HCT116 (cell line): ENCODE measurements at regions not wholly inside any gene's neighbourhood (a gene's known extent, or its start where the extent isn't known, plus 50 kb on each side); places are given as distances from the start of the nearest gene placed in this dataset.

Experiments
- ATAC-seq: fragments of 200-7000 bp; cut with Tn5 transposase; 2 replicates; pipeline ENCODE4 v1.9.1; 2020; ENCODE audit warnings: mild to moderate bottlenecking, moderate library complexity
- BruUV-seq: library from RNA; stranded (reverse); fragments of 400-500 nt; replicated peaks from 2 replicates; lab custom pipeline; 2021; lab: Mats Ljungman, UMichigan
- CTCF ChIA-PET: fragments of 300-600 bp; sonication (Branson Sonifier 250); formaldehyde crosslinking; loops from one replicate; lab custom pipeline; 2021; ENCODE audit warnings: antibody characterized with exemption; lab: Charles Lee
- POLR2A ChIA-PET: fragments of 300-600, 350-600 bp; sonication (Branson Sonifier 250); formaldehyde crosslinking; loops from one replicate; lab custom pipeline; 2021; ENCODE audit warnings: antibody characterized with exemption; lab: Charles Lee
- RAD21 ChIA-PET, 2 experiments: fragments of 300-600 bp; sonication (Branson Sonifier 250); formaldehyde crosslinking; loops; one replicate each; lab custom pipeline; 2023; ENCODE audit warnings: low total read pairs in 2 of 2; ENCODE audit not compliant: uncharacterized antibody in 2 of 2, unreplicated experiment in 2 of 2, low non-redundant PET in 1 of 2; lab: Charles Lee
- DNase-seq: peaks from one replicate; pipeline ENCODE4 v3.0.0-alpha.2; 2010; ENCODE audit warnings: low read depth, low spot score
- H2AFZ ChIP-seq: fragments of 200-600 bp; shearing (Covaris generic), sonication (generic); 2 replicates; pipeline ENCODE4 v1.6.1; 2017; ENCODE audit warnings: low read depth, mixed run types, mixed read lengths, antibody characterized with exemption, low read length; ENCODE audit not compliant: poor library complexity, severe bottlenecking
- H3K27ac ChIP-seq: 2 replicates; pipeline ENCODE4 v1.5.1; 2012; ENCODE audit warnings: low read depth, low read length
- H3K27me3 ChIP-seq: fragments of 200-600 bp; sonication (generic); 2 replicates; pipeline ENCODE4 v1.6.1; 2016; ENCODE audit warnings: mixed run types, low read length, mixed read lengths; ENCODE audit not compliant: insufficient read depth
- H3K36me3 ChIP-seq, 2 experiments: fragments of 200-500 bp in 1 of 2; fragments of 200-600 bp in 1 of 2; sonication (Bioruptor generic) in 1 of 2; sonication (generic) in 1 of 2; 2 replicates each; pipeline versions ENCODE4 v1.5.1 to v1.6.1; 2014 to 2016; ENCODE audit warnings: low read length in 2 of 2, inconsistent platforms in 1 of 2, mixed read lengths in 1 of 2, mixed run types in 1 of 2; ENCODE audit not compliant: insufficient read depth in 2 of 2, control insufficient read depth in 1 of 2
- H3K4me1 ChIP-seq, 2 experiments: fragments of 200-600 bp in 1 of 2; sonication (generic) in 1 of 2; 2 replicates each; pipeline versions ENCODE4 v1.5.1 to v1.6.1; 2012 to 2017; ENCODE audit warnings: low read length in 2 of 2, inconsistent platforms in 1 of 2, mild to moderate bottlenecking in 1 of 2, mixed read lengths in 1 of 2, mixed run types in 1 of 2, moderate library complexity in 1 of 2; ENCODE audit not compliant: insufficient read depth in 2 of 2, control insufficient read depth in 1 of 2
- H3K4me2 ChIP-seq: fragments of 200-600 bp; sonication (generic); 2 replicates; pipeline ENCODE4 v1.6.1; 2017; ENCODE audit warnings: mixed run types, low read length, mixed read lengths
- H3K4me3 ChIP-seq, 2 experiments: fragments of 200-600 bp in 1 of 2; sonication (generic) in 1 of 2; replicated peaks in 1 of 2; 2 replicates each; pipeline ENCODE4 v1.5.1; 2011 to 2016; ENCODE audit warnings: low read length in 2 of 2, control low read depth in 1 of 2, low read depth in 1 of 2, mild to moderate bottlenecking in 1 of 2, mixed read lengths in 1 of 2, mixed run types in 1 of 2
- H3K79me2 ChIP-seq: fragments of 200-600 bp; sonication (generic); 2 replicates; pipeline ENCODE4 v1.6.1; 2017; ENCODE audit warnings: mild to moderate bottlenecking, mixed run types, low read length, moderate library complexity, mixed read lengths; ENCODE audit not compliant: insufficient read depth
- H3K9ac ChIP-seq: fragments of 200-600 bp; sonication (generic); 2 replicates; pipeline ENCODE4 v1.6.1; 2016; ENCODE audit warnings: low read length, mixed read lengths
- H3K9me2 ChIP-seq: fragments of 200-600 bp; sonication (generic), shearing (Covaris generic); 2 replicates; pipeline ENCODE4 v1.6.1; 2017; ENCODE audit warnings: mixed run types, mild to moderate bottlenecking, moderate library complexity; ENCODE audit not compliant: insufficient read depth
- H3K9me3 ChIP-seq, 2 experiments: fragments of 200-500 bp in 1 of 2; fragments of 200-600 bp in 1 of 2; sonication (Bioruptor generic) in 1 of 2; sonication (generic) in 1 of 2; 2 replicates each; pipeline ENCODE4 v1.6.1; 2014 to 2017; ENCODE audit warnings: low read length in 2 of 2, mixed read lengths in 2 of 2, inconsistent platforms in 1 of 2, low read depth in 1 of 2, mild to moderate bottlenecking in 1 of 2, mixed run types in 1 of 2, moderate library complexity in 1 of 2; ENCODE audit not compliant: control insufficient read depth in 1 of 2, insufficient read depth in 1 of 2
- H4K20me1 ChIP-seq: fragments of 200-600 bp; sonication (generic), shearing (Covaris generic); 2 replicates; pipeline ENCODE4 v1.6.1; 2017; ENCODE audit warnings: mixed run types, mild to moderate bottlenecking, moderate library complexity; ENCODE audit not compliant: insufficient read depth
- CBX3 ChIP-seq: IDR thresholded peaks from 2 replicates; pipeline ENCODE4 v1.6.1; 2012; ENCODE audit warnings: low read depth
- CEBPB ChIP-seq: IDR thresholded peaks from 2 replicates; pipeline ENCODE4 v1.6.1; 2012; ENCODE audit warnings: low read depth
- EZH2 ChIP-seq: fragments of 200-600 bp; sonication (generic); IDR thresholded peaks from 2 replicates; pipeline ENCODE4 v1.6.1; 2017; ENCODE audit warnings: antibody characterized with exemption, mixed run types
- EZH2phosphoT487 ChIP-seq: fragments of 200-600 bp; IDR thresholded peaks from 2 replicates; pipeline ENCODE4 v1.6.1; 2018; ENCODE audit warnings: antibody characterized with exemption, borderline replicate concordance
- JUND ChIP-seq: IDR thresholded peaks from 2 replicates; pipeline ENCODE4 v1.6.1; 2012
- POLR2A ChIP-seq: IDR thresholded peaks from 2 replicates; pipeline ENCODE4 v1.7.0; 2011; ENCODE audit warnings: borderline replicate concordance; ENCODE audit not compliant: insufficient read depth, insufficient read length; ENCODE audit errors: extremely low read depth
- SIN3A ChIP-seq: IDR thresholded peaks from 2 replicates; pipeline ENCODE4 v1.6.1; 2012; ENCODE audit warnings: low read depth
- SP1 ChIP-seq: IDR thresholded peaks from 2 replicates; pipeline ENCODE4 v1.6.1; 2012; ENCODE audit warnings: low read depth
- ZFX ChIP-seq: fragments of 450-650 bp; IDR thresholded peaks from 2 replicates; pipeline ENCODE4 v1.6.1; 2017
- intact Hi-C: fragments of 100-400 bp; cut with micrococcal nuclease; formaldehyde crosslinking; loops from 2 replicates; pipeline ENCODE4 v1.10.0; 2022
- TF ChIP-seq, protein P1 (sequence below): IDR thresholded peaks from 2 replicates; pipeline ENCODE4 v1.6.1; 2012
- TF ChIP-seq, protein P2 (sequence below): IDR thresholded peaks from 2 replicates; pipeline ENCODE4 v1.6.1; 2011; ENCODE audit warnings: mild to moderate bottlenecking, low read length, moderate library complexity; ENCODE audit not compliant: insufficient replicate concordance; ENCODE audit errors: extremely low read depth
- TF ChIP-seq, protein P3 (sequence below): IDR thresholded peaks from 2 replicates; pipeline ENCODE4 v1.6.1; 2012; ENCODE audit warnings: low read depth

DNA sequence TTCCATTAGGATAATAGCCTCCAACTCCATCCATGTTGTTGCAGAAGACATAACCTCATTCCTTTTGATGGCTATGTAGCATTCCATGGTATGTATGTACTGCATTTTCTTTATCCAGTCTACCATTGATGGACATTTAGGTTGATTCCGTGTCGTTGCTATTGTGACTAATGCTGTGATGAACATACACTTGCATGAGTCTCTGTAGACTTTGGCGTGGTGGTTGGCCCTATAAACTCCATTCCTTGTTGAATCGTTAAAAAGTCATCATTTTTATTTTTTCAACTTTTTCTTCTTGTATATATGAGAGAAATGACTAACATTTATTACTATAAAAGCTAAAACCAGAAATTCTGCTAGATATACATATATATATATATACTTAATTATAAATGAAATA, 1491.9 kb upstream of the CDH6 start:
- no peaks in the 10 kb centered on the region for H3K36me3 ChIP-seq
- no peak overlapping the region for H3K27ac ChIP-seq
- H3K27me3 ChIP-seq = no peaks in the 10 kb centered on the region
- no peak overlapping the region for H3K9ac ChIP-seq
- TF ChIP-seq, protein P1, sequence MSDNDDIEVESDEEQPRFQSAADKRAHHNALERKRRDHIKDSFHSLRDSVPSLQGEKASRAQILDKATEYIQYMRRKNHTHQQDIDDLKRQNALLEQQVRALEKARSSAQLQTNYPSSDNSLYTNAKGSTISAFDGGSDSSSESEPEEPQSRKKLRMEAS = no peak
- TF ChIP-seq EZH2 (no peak), CEBPB (no peak), CBX3 (no peak), POLR2A (no peak), SP1 (no peak)
- TF ChIP-seq, protein P2, sequence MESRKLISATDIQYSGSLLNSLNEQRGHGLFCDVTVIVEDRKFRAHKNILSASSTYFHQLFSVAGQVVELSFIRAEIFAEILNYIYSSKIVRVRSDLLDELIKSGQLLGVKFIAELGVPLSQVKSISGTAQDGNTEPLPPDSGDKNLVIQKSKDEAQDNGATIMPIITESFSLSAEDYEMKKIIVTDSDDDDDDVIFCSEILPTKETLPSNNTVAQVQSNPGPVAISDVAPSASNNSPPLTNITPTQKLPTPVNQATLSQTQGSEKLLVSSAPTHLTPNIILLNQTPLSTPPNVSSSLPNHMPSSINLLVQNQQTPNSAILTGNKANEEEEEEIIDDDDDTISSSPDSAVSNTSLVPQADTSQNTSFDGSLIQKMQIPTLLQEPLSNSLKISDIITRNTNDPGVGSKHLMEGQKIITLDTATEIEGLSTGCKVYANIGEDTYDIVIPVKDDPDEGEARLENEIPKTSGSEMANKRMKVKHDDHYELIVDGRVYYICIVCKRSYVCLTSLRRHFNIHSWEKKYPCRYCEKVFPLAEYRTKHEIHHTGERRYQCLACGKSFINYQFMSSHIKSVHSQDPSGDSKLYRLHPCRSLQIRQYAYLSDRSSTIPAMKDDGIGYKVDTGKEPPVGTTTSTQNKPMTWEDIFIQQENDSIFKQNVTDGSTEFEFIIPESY = no peak
- no peak overlapping the region for H3K4me2 ChIP-seq
- H3K79me2 ChIP-seq = no peaks in the 10 kb centered on the region
- H2AFZ ChIP-seq = no peak overlapping the region
- ChIA-PET CTCF (no interaction called here), POLR2A (no interaction called here), RAD21 (no interaction called here)
- intact Hi-C loops = no loop called here
- H3K4me3 ChIP-seq = no peak overlapping the region
- peaks cover 12 to 26% of the 10 kb centered on the region in 2 experiments; a peak in 2 of 4 replicates for H3K9me3 ChIP-seq
- no peaks in the 10 kb centered on the region for H3K4me1 ChIP-seq
- no peaks in the 10 kb centered on the region for H4K20me1 ChIP-seq
- H3K9me2 ChIP-seq = no peaks in the 10 kb centered on the region
- DNase-seq = no peak
- ATAC-seq = no peak
- no TSS peak for BruUV-seq

DNA sequence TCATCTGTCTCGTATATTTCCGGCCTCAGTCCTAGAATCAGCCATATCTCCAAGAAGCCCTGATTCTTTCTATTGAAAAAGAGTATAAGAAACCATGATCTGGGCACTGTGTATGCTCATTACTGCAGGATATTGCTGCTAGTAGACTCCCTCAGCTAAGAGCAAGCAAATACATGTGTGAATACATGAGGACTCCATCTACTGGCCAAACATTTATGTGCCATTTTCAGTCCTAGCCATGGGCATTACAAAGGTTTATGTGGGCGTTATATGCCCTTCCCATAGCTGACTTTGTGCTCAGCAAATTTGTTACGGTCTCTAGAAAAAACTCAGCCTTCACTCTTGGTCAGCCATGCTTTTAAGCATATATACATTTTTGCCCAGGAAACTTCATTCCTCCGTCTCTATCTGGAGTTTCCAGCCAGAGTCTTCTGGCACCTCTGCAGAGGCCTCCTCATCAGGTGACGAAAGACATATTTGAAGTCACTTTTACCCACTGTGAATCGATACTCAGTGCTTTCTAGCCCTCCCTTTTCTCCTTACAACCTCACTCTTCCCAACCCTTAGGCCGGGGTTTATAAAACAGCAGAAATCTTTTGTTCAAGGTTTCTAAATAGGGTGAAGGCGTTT, 1495.6 kb upstream of the CDH6 start:
- no peak overlapping the region for H3K4me2 ChIP-seq
- no peaks in the 10 kb centered on the region for H3K9me2 ChIP-seq
- ChIA-PET CTCF (no interaction called here), POLR2A (no interaction called here), RAD21 (no interaction called here)
- ATAC-seq (no peak), DNase-seq (no peak)
- H4K20me1 ChIP-seq = no peaks in the 10 kb centered on the region
- BruUV-seq = no TSS peak
- no peaks in the 10 kb centered on the region for H3K4me1 ChIP-seq
- peaks cover 8 to 25% of the 10 kb centered on the region in 2 experiments; a peak in 2 of 4 replicates for H3K9me3 ChIP-seq
- H3K9ac ChIP-seq = no peak overlapping the region
- no peak overlapping the region for H3K27ac ChIP-seq
- no peaks in the 10 kb centered on the region for H3K36me3 ChIP-seq
- intact Hi-C loops = no loop called here
- H2AFZ ChIP-seq = no peak overlapping the region
- no peak overlapping the region for H3K4me3 ChIP-seq
- no peaks in the 10 kb centered on the region for H3K27me3 ChIP-seq
- H3K79me2 ChIP-seq = no peaks in the 10 kb centered on the region
- TF ChIP-seq SIN3A (no peak), ZFX (no peak), JUND (no peak), CEBPB (no peak), EZH2phosphoT487 (no peak)
- TF ChIP-seq, protein P2 = no peak
- TF ChIP-seq, protein P1 = no peak
- TF ChIP-seq, protein P3, sequence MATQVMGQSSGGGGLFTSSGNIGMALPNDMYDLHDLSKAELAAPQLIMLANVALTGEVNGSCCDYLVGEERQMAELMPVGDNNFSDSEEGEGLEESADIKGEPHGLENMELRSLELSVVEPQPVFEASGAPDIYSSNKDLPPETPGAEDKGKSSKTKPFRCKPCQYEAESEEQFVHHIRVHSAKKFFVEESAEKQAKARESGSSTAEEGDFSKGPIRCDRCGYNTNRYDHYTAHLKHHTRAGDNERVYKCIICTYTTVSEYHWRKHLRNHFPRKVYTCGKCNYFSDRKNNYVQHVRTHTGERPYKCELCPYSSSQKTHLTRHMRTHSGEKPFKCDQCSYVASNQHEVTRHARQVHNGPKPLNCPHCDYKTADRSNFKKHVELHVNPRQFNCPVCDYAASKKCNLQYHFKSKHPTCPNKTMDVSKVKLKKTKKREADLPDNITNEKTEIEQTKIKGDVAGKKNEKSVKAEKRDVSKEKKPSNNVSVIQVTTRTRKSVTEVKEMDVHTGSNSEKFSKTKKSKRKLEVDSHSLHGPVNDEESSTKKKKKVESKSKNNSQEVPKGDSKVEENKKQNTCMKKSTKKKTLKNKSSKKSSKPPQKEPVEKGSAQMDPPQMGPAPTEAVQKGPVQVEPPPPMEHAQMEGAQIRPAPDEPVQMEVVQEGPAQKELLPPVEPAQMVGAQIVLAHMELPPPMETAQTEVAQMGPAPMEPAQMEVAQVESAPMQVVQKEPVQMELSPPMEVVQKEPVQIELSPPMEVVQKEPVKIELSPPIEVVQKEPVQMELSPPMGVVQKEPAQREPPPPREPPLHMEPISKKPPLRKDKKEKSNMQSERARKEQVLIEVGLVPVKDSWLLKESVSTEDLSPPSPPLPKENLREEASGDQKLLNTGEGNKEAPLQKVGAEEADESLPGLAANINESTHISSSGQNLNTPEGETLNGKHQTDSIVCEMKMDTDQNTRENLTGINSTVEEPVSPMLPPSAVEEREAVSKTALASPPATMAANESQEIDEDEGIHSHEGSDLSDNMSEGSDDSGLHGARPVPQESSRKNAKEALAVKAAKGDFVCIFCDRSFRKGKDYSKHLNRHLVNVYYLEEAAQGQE = no peak
